ENCODE measurements at regions not wholly inside any gene's neighbourhood (a gene's known extent, or its start where the extent isn't known, plus 50 kb on each side); places are given as distances from the start of the nearest gene placed in this dataset.

- no peak for TF ChIP-seq NANOG (IDR thresholded peaks at IDR 0.05; ENCODE audit: insufficient read depth, low read depth, low read length, poor library complexity, severe bottlenecking)
- TF ChIP-seq TBP (IDR thresholded peaks at IDR 0.05; ENCODE audit: low read depth, low read length): no peak
- no peak for TF ChIP-seq SIN3A (conservative IDR thresholded peaks at IDR 0.05 in 1 of 2, IDR thresholded peaks at IDR 0.05 in 1 of 2; ENCODE audit: low read depth in 1 of 2, low read length in 2 of 2)
- no peak for TF ChIP-seq E2F6 (IDR thresholded peaks at IDR 0.05)
- TF ChIP-seq CBX5 (IDR thresholded peaks at IDR 0.05; ENCODE audit: low read depth, low read length): no peak
- TF ChIP-seq CBX8 (IDR thresholded peaks at IDR 0.05; ENCODE audit: borderline replicate concordance, low read depth, low read length): no peak
- no peak for TF ChIP-seq ZNF274 (IDR thresholded peaks at IDR 0.05; ENCODE audit: borderline replicate concordance, extremely low read depth, low read length)
Measured at GRCh38 chr3:193996641-193997089, 139.3 kb upstream of the HES1 start (continued).

Data from H1 (cell line).